Activated T-cell treated with anti-CD3 and anti-CD28 coated beads, Interleukin-2, amount 50 U/mL, for 48 hours (primary cell): ENCODE measurements at regions not wholly inside any gene's neighbourhood (a gene's known extent, or its start where the extent isn't known, plus 50 kb on each side); places are given as distances from the start of the nearest gene placed in this dataset.

ENCODE experiments used
- DNase-seq, 2 experiments: peaks; one replicate each; pipeline ENCODE4 v3.0.0-alpha.2; 2020

DNA sequence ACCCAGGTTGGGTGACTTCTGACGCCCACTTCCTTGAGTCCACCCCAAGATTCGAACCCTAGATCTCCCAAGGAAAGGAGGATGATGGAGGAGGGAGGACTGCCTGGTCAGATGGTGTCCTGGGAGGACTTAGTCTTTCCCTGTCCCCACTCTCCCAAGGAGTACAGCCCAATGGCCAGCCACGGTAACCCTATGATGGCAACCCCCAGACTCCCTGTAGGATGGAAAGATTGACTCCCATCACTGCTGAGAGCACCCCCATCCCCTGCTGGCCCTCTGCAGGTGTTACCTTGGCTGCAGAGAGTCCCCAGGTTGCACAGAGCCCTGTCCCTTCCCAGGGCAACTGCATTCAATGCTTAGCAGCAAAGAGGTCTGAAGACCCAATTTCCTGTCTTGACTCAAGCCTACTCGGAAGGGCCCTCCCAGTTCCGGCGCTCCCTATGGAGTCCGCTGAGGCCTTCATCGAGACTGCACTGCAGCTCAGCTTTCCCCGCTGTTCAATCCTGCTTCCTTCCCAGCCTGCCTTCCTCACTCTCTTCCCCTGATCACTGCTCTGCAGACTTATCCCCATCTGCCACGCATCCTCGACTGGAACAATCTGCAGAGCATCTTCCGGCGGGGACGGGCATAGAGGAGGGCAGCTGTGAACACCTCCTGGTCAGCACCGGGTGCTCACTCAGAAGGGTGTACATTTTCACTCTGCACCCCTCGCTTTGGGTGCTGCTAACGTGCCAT lies 50.8 kb upstream of the OCM2 start:
- no peak for DNase-seq

DNA sequence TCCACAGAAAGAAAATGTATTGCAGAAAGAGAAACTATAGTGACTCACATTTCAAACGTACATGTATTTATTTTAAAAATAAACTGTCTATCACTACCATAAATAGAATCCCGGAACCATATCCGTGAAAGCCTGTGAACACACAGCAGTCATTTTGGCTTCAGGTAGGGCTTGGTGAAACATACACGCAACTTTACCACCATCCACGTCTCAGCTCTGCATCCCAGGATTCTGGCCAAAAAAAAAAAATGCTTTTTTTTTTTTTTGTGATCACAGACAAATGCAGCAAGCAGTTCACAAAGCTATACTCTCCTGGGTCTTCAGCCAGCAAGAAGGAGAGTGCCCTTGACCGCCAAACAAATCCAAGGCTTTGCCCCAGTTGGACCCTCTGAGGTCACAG lies 56.8 kb upstream of the OCM2 start:
- DNase-seq: no peak

DNA sequence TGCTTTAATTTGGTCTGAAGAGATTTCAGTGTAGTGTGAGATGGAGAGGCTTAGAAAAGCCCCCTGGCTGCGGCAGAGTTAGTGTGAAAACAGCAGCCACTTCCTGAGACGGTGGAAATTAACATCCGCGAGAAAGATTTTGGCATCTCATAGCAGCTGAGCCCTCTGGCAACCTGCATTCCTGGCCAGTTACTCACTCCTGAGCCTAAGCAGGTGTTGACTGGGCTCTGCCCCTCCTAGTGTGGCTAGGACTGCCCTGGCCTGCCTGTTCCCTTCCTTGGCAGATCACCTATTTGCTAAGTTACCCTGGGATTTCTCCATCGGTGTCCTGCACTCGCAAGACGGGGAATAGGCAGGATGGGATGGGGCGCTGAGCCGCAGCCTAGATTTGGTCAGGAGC lies 57.6 kb upstream of the LMTK2 start:
- no peak for DNase-seq

DNA sequence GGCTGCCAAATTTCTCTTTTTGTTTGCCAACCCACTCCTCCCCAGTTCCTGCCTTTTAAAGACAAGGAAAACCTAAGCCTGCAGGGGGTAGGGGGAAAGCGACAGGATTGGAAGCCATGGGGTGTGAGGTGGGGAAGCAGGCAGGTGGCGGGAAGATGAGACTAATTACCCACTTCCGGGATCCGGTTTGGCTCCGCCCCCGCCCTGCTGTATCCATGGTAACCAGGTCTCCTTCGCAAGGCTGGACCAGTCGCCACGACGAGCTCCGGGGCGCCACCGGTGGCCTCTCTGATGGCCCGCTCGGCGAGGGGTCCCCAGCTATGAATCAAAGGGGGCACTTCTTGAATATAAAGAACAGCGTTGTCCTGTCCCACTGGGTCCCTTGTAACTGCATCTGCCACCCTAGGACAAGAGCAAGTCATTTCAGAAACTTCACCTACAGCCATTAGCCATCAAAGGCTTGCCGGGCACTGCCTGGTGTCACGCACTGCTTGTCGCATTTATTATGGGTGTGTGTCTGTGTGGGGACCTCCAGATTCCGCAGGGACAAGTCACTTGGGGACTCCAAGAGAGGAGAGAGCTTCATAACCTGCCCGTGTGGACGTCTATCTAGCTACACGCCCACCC lies 55.4 kb upstream of the LMTK2 start:
- DNase-seq: peak; percentile 76 to 84

DNA sequence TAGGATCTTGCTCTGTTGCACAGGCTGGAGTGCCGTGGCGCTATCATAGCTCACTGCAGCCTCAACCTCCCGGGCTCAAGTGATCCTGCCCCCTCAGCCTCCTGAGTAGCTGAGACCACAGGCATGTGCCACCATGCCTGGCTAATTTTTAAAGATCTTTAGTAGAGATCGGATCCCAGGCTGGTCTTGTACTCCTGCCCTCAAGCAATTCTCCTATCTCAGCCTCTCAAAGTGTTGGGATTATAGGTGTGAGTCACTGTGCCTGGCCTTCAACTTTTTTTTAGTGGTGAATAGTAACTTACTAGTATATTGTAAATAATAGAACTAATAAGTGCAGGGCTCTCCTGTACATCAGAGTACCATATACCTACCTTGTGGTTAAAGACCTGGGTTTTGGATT lies 52.1 kb upstream of the LMTK2 start:
- no peak for DNase-seq

DNA sequence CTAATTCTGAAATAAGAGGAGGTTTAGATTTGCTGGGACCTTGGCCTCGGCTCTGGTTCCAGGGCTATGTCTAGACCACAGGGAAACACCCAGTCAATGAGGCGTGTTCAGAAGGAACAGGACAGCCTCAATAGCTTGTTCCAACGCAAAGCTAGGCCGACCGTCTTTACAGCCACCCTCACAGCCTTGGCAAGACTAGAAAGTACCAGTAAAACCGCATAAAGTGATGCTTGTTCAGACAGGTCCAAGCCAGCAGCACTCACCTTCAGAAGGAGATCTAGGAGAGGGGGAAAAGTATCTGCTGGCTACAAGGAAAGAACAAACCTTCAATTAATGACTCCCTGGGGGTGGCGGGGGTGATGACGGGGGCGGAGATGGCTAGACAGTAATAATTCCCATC lies 50.1 kb upstream of the LMTK2 start:
- DNase-seq: no peak
